Naive thymus-derived CD4-positive, alpha-beta T cell (primary cell): ENCODE measurements at regions not wholly inside any gene's neighbourhood (a gene's known extent, or its start where the extent isn't known, plus 50 kb on each side); places are given as distances from the start of the nearest gene placed in this dataset.

Source experiments
- ATAC-seq: fragments of 150-1000 bp; cut with Tn5 transposase; 2 replicates; pipeline ENCODE4 v1.10.0; 2021; ENCODE audit warnings: mild to moderate bottlenecking, moderate library complexity
- CTCF ChIA-PET: fragments of 350-600 bp; sonication (Branson Sonifier 250); formaldehyde crosslinking; loops from one replicate; lab custom pipeline; 2021; ENCODE audit warnings: antibody characterized with exemption; lab: Charles Lee
- POLR2A ChIA-PET: fragments of 350-600 bp; sonication (Branson Sonifier 250); formaldehyde crosslinking; loops from one replicate; lab custom pipeline; 2021; ENCODE audit warnings: antibody characterized with exemption, inconsistent platforms; lab: Charles Lee
- DNase-seq, 9 donors: peaks; one replicate each; pipeline versions ENCODE4 v3.0.0 to v3.0.0-alpha.2; 2020 to 2022; ENCODE audit warnings: mixed read lengths in 1 of 9
- H3K27ac ChIP-seq: one replicate; pipeline ENCODE4 v1.7.0; 2013; ENCODE audit warnings: mild to moderate bottlenecking, low read depth, low read length, moderate library complexity
- H3K27me3 ChIP-seq, 2 donors: one replicate each; pipeline ENCODE4 v1.7.0; 2013; ENCODE audit warnings: low read length in 2 of 2, mild to moderate bottlenecking in 2 of 2, moderate library complexity in 2 of 2; ENCODE audit not compliant: control insufficient read depth in 2 of 2, insufficient read depth in 2 of 2
- H3K36me3 ChIP-seq, 3 experiments: 1 replicate in 2 of 3; 2 replicates in 1 of 3; pipeline ENCODE4 v1.7.0; 2013; ENCODE audit warnings: low read length in 3 of 3, mild to moderate bottlenecking in 3 of 3, moderate library complexity in 1 of 3; ENCODE audit not compliant: insufficient read depth in 3 of 3, control insufficient read depth in 2 of 3
- H3K4me1 ChIP-seq, 2 donors: one replicate each; pipeline ENCODE4 v1.7.0; 2013; ENCODE audit warnings: low read length in 2 of 2, mild to moderate bottlenecking in 2 of 2, moderate library complexity in 1 of 2; ENCODE audit not compliant: control insufficient read depth in 2 of 2, insufficient read depth in 2 of 2
- H3K4me3 ChIP-seq: 2 replicates; pipeline ENCODE4 v1.7.0; 2013; ENCODE audit warnings: mild to moderate bottlenecking, low read length
- H3K9me3 ChIP-seq, 3 experiments: 1 replicate in 2 of 3; 2 replicates in 1 of 3; pipeline ENCODE4 v1.7.0; 2013; ENCODE audit warnings: low read length in 3 of 3; ENCODE audit not compliant: control insufficient read depth in 2 of 3
- H3K27ac Mint-ChIP-seq, 9 donors: one replicate each; pipeline ENCODE4 v1.8.0; 2020 to 2022; ENCODE audit warnings: mixed read lengths in 9 of 9, mild to moderate bottlenecking in 8 of 9, moderate library complexity in 5 of 9, inconsistent platforms in 2 of 9
- H3K27me3 Mint-ChIP-seq, 5 donors: one replicate each; pipeline ENCODE4 v1.8.0; 2021 to 2022; ENCODE audit warnings: mixed read lengths in 5 of 5, mild to moderate bottlenecking in 1 of 5
- H3K36me3 Mint-ChIP-seq, 5 donors: one replicate each; pipeline ENCODE4 v1.8.0; 2020 to 2022; ENCODE audit warnings: mixed read lengths in 5 of 5, mild to moderate bottlenecking in 3 of 5, inconsistent platforms in 1 of 5
- H3K4me1 Mint-ChIP-seq, 7 donors: one replicate each; pipeline ENCODE4 v1.8.0; 2020 to 2022; ENCODE audit warnings: mixed read lengths in 7 of 7, mild to moderate bottlenecking in 3 of 7, inconsistent platforms in 1 of 7
- H3K4me3 Mint-ChIP-seq, 10 donors: one replicate each; pipeline ENCODE4 v1.8.0; 2020 to 2022; ENCODE audit warnings: mild to moderate bottlenecking in 10 of 10, mixed read lengths in 10 of 10, moderate library complexity in 6 of 10, inconsistent platforms in 2 of 10
- H3K9me3 Mint-ChIP-seq, 11 donors: one replicate each; pipeline ENCODE4 v1.8.0; 2020 to 2022; ENCODE audit warnings: mixed read lengths in 11 of 11, mild to moderate bottlenecking in 4 of 11, inconsistent platforms in 1 of 11, moderate library complexity in 1 of 11
- intact Hi-C, 2 donors: fragments of 100-400 bp; cut with micrococcal nuclease; formaldehyde crosslinking; loops; one replicate each; pipeline ENCODE4 v1.15.1; 2023

- no peaks in the 10 kb centered on the region for H3K36me3 ChIP-seq
- H3K27ac Mint-ChIP-seq = no peak overlapping the region
- H3K36me3 Mint-ChIP-seq = no peaks in the 10 kb centered on the region
- POLR2A ChIA-PET = no interaction called here
- H3K4me3 ChIP-seq = no peak overlapping the region
- no peaks in the 10 kb centered on the region for H3K4me1 ChIP-seq
- H3K4me1 Mint-ChIP-seq = no peaks in the 10 kb centered on the region
- DNase-seq = no peak
- no peaks in the 10 kb centered on the region for H3K27me3 ChIP-seq
- H3K27me3 Mint-ChIP-seq = peaks cover 0 to 16% (median 11%) of the 10 kb centered on the region in 5 donors
- H3K9me3 ChIP-seq = no peaks in the 10 kb centered on the region
- H3K9me3 Mint-ChIP-seq = peaks cover 0 to 10% (median 0%) of the 10 kb centered on the region in 11 donors
- no peak for ATAC-seq
- no peak overlapping the region for H3K27ac ChIP-seq
- H3K4me3 Mint-ChIP-seq = no peak overlapping the region
- CTCF ChIA-PET = no interaction called here
- intact Hi-C loops = no loop called here
Observed at GRCh38 chr1:57522575-57522974, 98.7 kb upstream of the DAB1 start.

DNA sequence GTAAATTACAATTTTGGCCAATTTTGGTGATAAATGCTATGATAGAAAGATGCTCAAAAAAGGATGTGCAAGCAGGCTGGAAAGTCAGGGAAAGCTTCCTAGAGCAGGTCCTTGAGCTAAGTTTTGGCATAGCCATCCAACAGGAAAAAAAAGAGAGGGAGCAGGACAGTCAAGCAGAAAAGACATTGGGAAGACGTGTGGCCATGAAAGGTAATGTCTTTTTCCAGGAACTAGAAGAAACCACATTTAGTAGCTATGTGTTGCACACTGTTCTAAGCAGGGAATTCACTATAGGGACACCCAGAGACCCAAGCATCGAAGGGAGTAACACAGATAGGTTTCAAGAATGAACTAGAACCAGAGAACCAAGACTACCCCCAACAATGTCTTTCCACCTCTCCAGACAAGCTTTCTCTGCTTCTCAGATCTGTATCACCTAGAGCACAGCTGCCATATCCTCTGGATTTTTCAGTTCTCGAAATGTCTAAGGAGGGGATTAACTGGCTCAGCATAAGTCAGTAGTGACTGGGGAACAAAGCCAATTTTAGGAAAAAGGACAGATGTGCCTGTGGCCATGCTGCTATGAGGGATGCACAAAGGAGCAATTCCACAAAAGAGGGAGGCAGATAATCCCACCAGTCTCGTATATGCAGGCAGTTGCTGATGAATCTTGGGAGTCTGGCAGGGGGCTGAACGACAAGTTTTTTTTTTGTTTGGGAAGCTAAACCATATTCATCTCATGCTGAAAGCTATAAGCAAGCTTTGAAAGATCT, 97.1 kb upstream of the DAB1 start:
- Mint-ChIP-seq H3K4me3 (no peak overlapping the region), H3K27ac (no peak overlapping the region), H3K27me3 (peaks cover 0 to 17% (median 11%) of the 10 kb centered on the region in 5 donors), H3K36me3 (no peaks in the 10 kb centered on the region), H3K4me1 (peaks cover 0 to 2% (median 0%) of the 10 kb centered on the region in 7 donors), H3K9me3 (peaks cover 0 to 10% (median 0%) of the 10 kb centered on the region in 11 donors)
- Histone ChIP-seq H3K9me3 (no peaks in the 10 kb centered on the region), H3K4me3 (no peak overlapping the region), H3K4me1 (no peaks in the 10 kb centered on the region), H3K36me3 (no peaks in the 10 kb centered on the region), H3K27me3 (no peaks in the 10 kb centered on the region), H3K27ac (no peak overlapping the region)
- DNase-seq (no peak), ATAC-seq (no peak)
- CTCF ChIA-PET = no interaction called here
- intact Hi-C loops = no loop called here
- POLR2A ChIA-PET = no interaction called here

- DNase-seq = no peak
- peaks cover 0 to 2% (median 0%) of the 10 kb centered on the region in 7 donors for H3K4me1 Mint-ChIP-seq
- H3K9me3 ChIP-seq = no peaks in the 10 kb centered on the region
- H3K27me3 ChIP-seq = no peaks in the 10 kb centered on the region
- no peak overlapping the region for H3K4me3 Mint-ChIP-seq
- no peaks in the 10 kb centered on the region for H3K4me1 ChIP-seq
- CTCF ChIA-PET = no interaction called here
- no peaks in the 10 kb centered on the region for H3K36me3 ChIP-seq
- no peak overlapping the region for H3K4me3 ChIP-seq
- peaks cover 0 to 5% (median 0%) of the 10 kb centered on the region in 11 donors for H3K9me3 Mint-ChIP-seq
- POLR2A ChIA-PET = interaction anchor here (0.6 kb wide), 1 partner anchor 709 kb away, joined by 3 read pairs; no protein-coding TSS in a partner anchor
- peaks cover 0 to 30% (median 17%) of the 10 kb centered on the region in 5 donors for H3K27me3 Mint-ChIP-seq
- no peaks in the 10 kb centered on the region for H3K36me3 Mint-ChIP-seq
- H3K27ac Mint-ChIP-seq = no peak overlapping the region
- H3K27ac ChIP-seq = no peak overlapping the region
- ATAC-seq = no peak
- intact Hi-C loops = no loop called here
Observed at GRCh38 chr1:57518496-57518895, 94.6 kb upstream of the DAB1 start.

DNA sequence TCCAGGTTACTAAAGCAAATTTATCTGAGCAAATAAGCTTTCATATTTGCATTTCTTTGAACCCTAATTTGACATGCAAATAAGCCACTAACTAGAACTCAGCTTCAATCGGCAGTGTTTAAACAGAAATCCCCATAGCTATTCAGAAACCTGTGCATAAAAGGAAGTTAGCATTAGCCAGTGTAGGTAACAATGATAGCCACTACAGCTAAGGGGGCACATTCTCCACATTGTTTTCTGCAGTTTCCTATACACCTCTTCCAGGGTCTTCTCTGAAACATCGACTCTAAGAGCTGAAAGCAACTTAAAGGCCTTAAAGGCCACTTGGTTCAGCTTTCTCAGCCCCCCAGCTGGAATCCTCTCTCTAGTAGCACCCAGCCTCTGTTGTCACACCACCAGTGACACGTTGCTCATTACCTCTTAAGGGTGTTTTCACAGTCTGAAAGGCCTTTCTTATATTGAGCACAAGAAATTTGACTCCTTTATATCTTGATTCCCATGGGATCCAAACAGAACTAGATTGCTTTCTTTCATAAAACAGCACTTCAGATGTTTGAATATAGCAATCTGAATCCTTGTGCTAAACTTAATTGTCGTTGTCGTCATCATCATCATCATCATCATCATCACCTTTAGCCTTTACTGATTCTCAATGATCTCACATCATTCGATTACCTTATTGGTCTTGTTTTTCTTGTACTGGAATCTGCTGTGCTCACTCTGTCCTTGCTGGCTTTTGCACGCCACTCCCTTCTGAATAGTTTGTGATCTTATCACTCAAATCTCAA, 93.9 kb upstream of the DAB1 start:
- Histone ChIP-seq H3K4me3 (no peak overlapping the region), H3K4me1 (no peaks in the 10 kb centered on the region), H3K9me3 (no peaks in the 10 kb centered on the region), H3K27me3 (no peaks in the 10 kb centered on the region), H3K36me3 (no peaks in the 10 kb centered on the region), H3K27ac (no peak overlapping the region)
- Mint-ChIP-seq H3K27ac (no peak overlapping the region), H3K27me3 (peaks cover 0 to 30% (median 17%) of the 10 kb centered on the region in 5 donors), H3K4me1 (peaks cover 0 to 2% (median 0%) of the 10 kb centered on the region in 7 donors), H3K36me3 (no peaks in the 10 kb centered on the region), H3K9me3 (peaks cover 0 to 8% (median 0%) of the 10 kb centered on the region in 11 donors), H3K4me3 (no peak overlapping the region)
- POLR2A ChIA-PET = interaction anchor here (0.6 kb wide), 1 partner anchor 708 kb away, joined by 3 read pairs; no protein-coding TSS in a partner anchor
- DNase-seq (no peak), ATAC-seq (no peak)
- intact Hi-C loops = no loop called here
- CTCF ChIA-PET = no interaction called here

GRCh38 chr1:57512386-57512785, 88.5 kb upstream of the DAB1 start:
- Mint-ChIP-seq H3K27me3 (peaks cover 0 to 21% (median 6%) of the 10 kb centered on the region in 5 donors), H3K4me3 (no peak overlapping the region), H3K4me1 (peaks cover 0 to 2% (median 0%) of the 10 kb centered on the region in 7 donors), H3K36me3 (peaks cover 0 to 4% (median 0%) of the 10 kb centered on the region in 5 donors), H3K9me3 (peaks cover 0 to 8% (median 1%) of the 10 kb centered on the region in 11 donors), H3K27ac (no peak overlapping the region)
- intact Hi-C loops = no loop called here
- Histone ChIP-seq H3K27me3 (no peaks in the 10 kb centered on the region), H3K36me3 (no peaks in the 10 kb centered on the region), H3K4me1 (no peaks in the 10 kb centered on the region), H3K9me3 (no peaks in the 10 kb centered on the region), H3K4me3 (no peak overlapping the region), H3K27ac (no peak overlapping the region)
- ChIA-PET CTCF (no interaction called here), POLR2A (no interaction called here)
- DNase-seq = no peak
- no peak for ATAC-seq

- Mint-ChIP-seq H3K36me3 (peaks cover 0 to 11% (median 0%) of the 10 kb centered on the region in 5 donors), H3K9me3 (peaks cover 0 to 10% (median 0%) of the 10 kb centered on the region in 11 donors), H3K27ac (no peak overlapping the region), H3K27me3 (peaks cover 0 to 13% (median 0%) of the 10 kb centered on the region in 5 donors), H3K4me3 (no peak overlapping the region), H3K4me1 (no peaks in the 10 kb centered on the region)
- ChIA-PET CTCF (no interaction called here), POLR2A (no interaction called here)
- no peak for DNase-seq
- no peaks in the 10 kb centered on the region for H3K36me3 ChIP-seq
- H3K27me3 ChIP-seq = no peaks in the 10 kb centered on the region
- no peaks in the 10 kb centered on the region for H3K9me3 ChIP-seq
- H3K4me3 ChIP-seq = no peak overlapping the region
- intact Hi-C loops = no loop called here
- ATAC-seq = no peak
- no peak overlapping the region for H3K27ac ChIP-seq
- no peaks in the 10 kb centered on the region for H3K4me1 ChIP-seq
Observed at GRCh38 chr1:57506941-57507340, 83.1 kb upstream of the DAB1 start.
